HG03558 (cell line): ENCODE measurements at regions not wholly inside any gene's neighbourhood (a gene's known extent, or its start where the extent isn't known, plus 50 kb on each side); places are given as distances from the start of the nearest gene placed in this dataset.

Source experiments
- ATAC-seq: cut with Tn5 transposase; IDR thresholded peaks from one replicate; pipeline ENCODE4 v1.9.1; 2021; ENCODE audit warnings: moderate number of reproducible peaks; ENCODE audit not compliant: unreplicated experiment; ENCODE audit errors: extremely low read depth

GRCh38 chr9:95735701-95736100 is 139.8 kb upstream of the ERCC6L2 start:
- ATAC-seq, result no peak

GRCh38 chr9:95733741-95734666 is 141.5 kb upstream of the ERCC6L2 start:
- no peak for ATAC-seq

GRCh38 chr9:95732802-95733688 is 142.4 kb upstream of the ERCC6L2 start:
- ATAC-seq, result no peak

GRCh38 chr9:95731876-95732275 is 143.6 kb upstream of the ERCC6L2 start:
- no peak for ATAC-seq

GRCh38 chr9:95729669-95730368 is 145.7 kb upstream of the ERCC6L2 start:
- no peak for ATAC-seq

- no peak for ATAC-seq
Observed at GRCh38 chr9:95729046-95729445, 146.4 kb upstream of the ERCC6L2 start.

GRCh38 chr9:95727947-95728520 is 147.5 kb upstream of the ERCC6L2 start:
- no peak for ATAC-seq

GRCh38 chr9:95726756-95727155 is 148.7 kb upstream of the ERCC6L2 start:
- ATAC-seq, result no peak

- no peak for ATAC-seq
Observed at GRCh38 chr9:95725045-95725444, 150.4 kb upstream of the ERCC6L2 start.

- ATAC-seq, result peak; percentile 96
Observed at GRCh38 chr9:95724253-95724991, 151.1 kb upstream of the ERCC6L2 start.

GRCh38 chr9:95722141-95722540 is 153.3 kb upstream of the ERCC6L2 start:
- ATAC-seq, result no peak

- no peak for ATAC-seq
Observed at GRCh38 chr9:95721061-95721531, 154.4 kb upstream of the ERCC6L2 start.

- ATAC-seq, result no peak
Observed at GRCh38 chr9:95720496-95720895, 155.0 kb upstream of the ERCC6L2 start.

- ATAC-seq, result no peak
Observed at GRCh38 chr9:95719354-95719753, 156.1 kb upstream of the ERCC6L2 start.

GRCh38 chr9:95718263-95718662 is 157.2 kb upstream of the ERCC6L2 start:
- no peak for ATAC-seq

- ATAC-seq, result no peak
Observed at GRCh38 chr9:95715868-95716435, 159.5 kb upstream of the ERCC6L2 start.

- no peak for ATAC-seq
Observed at GRCh38 chr9:95710446-95710845, 165.0 kb upstream of the ERCC6L2 start.

- ATAC-seq, result no peak
Observed at GRCh38 chr9:95696701-95697100, 178.8 kb upstream of the ERCC6L2 start.

GRCh38 chr9:95691435-95691834 is 174.7 kb upstream of the PTCH1 start:
- no peak for ATAC-seq
